ENCODE measurements at regions not wholly inside any gene's neighbourhood (a gene's known extent, or its start where the extent isn't known, plus 50 kb on each side); places are given as distances from the start of the nearest gene placed in this dataset.

DNA sequence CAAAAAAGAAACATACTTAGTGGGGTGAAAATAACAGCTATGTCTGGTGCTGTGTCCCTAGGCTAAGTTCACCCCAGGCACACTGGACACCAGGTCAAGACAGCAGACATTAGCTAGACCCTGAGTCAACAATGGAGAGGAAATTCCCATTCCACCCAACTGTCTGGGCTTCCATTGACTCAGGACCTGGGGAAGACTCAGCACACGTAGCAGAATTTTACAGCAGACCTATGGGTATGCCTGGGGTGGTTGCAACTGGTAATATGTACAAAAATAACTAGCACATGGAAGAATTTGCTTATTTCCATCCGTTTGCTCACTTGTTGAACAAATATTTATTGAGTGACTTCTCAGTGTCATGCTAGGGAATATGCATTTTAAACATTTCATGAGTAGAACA is 117.0 kb downstream of the GAS1 start:
- no peak for DNase-seq (ENCODE audit: low read depth, low spot score)

DNA sequence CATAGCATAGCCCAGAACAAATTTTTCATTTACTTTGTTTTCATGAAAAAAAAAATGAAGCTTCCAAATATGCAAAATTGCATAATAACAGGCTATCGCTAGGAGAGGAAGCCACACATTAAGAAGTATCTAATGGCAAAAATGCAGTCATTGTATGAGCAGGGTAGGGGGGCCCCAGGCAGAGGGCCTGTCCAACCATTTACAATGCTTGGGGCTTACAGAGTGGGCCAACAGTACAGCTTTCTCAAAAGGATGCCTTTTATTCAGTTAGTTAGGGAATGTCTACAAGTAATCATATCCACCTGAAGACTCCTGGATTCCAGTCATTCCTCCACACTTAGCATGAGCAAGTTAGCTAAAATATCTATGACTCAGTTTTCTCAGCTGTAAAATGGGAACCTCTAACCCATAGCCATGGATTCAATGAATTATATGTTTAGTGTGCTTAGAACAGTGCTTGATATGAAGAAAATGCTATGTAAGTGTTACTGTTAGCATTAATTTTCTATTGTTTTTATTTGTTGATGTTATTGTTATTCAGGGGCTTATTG is 117.7 kb downstream of the GAS1 start:
- no peak for DNase-seq (ENCODE audit: low read depth, low spot score)

DNA sequence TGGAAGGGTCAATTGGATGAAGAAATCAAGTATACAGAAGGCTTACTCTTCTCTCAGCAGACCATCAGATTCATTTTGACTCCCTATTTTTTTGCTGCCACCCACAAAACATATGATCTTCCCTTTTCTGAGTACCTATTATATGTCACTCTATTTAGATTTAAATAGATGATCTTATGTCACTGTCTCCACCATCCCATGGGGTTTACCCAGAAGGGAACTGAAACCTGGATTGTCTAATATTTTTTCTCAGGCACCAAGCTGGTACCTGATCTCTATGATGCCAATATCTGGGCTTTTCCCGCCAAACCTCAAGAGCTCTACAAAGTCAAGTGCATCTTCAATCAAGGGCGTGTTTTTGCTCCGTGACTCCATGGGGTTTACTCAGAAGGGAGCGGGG is 118.7 kb downstream of the GAS1 start:
- no peak for DNase-seq (ENCODE audit: low read depth, low spot score)

GRCh38 chr9:86827893-86828292 is 119.4 kb downstream of the GAS1 start:
- no peak for DNase-seq (ENCODE audit: low read depth, low spot score)

DNA sequence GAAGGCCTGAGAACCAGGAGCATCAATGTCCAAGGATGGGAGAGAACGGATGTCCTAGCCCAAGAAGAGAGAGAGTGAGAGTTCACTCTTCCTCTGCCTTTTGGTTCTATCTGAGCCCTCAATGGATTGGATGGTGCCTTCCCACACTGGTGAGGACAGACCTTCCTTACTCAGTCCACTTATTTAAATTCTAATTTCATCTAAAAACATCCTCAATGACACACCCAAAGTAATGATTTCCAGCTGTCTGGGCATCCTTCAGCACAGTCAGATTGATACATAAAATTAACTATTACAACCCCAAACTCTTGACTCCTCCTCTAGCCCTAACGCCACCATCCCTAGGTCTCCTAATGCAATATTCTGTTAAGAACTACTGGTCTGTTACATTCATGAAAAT is 122.0 kb downstream of the GAS1 start:
- no peak for DNase-seq (ENCODE audit: low read depth, low spot score)

DNA sequence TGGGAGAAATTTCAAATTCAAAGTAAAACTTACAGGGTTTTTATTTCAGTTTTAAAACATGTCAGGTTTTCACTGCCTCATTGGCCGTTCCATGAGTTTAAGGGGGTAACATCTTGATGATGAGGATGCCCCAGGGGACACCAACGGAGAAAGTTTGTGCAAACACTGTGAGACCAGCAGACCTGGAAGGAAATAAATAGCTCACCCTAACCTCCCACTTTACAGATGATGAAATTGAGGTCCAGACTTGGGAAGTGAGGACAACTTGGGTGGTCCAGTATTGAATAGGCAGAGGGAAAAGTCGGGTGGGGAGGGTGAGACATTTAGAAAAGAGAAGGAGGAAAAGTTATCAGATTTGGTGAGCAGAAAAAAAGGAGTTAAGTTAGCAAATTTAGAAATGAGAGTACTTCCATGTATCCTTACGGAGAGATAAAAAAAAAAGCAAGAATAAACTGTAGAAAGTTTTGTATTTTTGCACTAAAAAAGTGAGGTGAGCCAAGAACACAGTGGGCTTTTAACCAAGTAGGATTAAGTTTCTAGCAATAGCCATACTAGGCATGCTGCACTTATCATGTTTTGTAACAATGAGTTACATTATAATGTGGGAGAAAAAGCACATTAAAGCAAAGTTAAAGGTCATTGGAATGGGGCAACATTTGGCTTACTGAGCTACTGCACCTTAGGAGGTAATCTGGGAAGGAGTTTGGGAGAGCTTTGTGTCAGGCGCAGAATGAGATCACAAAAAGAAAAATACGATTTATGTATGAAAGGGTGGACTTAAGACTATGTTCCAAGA is 125.1 kb downstream of the GAS1 start:
- no peak for DNase-seq (ENCODE audit: low read depth, low spot score)

DNA sequence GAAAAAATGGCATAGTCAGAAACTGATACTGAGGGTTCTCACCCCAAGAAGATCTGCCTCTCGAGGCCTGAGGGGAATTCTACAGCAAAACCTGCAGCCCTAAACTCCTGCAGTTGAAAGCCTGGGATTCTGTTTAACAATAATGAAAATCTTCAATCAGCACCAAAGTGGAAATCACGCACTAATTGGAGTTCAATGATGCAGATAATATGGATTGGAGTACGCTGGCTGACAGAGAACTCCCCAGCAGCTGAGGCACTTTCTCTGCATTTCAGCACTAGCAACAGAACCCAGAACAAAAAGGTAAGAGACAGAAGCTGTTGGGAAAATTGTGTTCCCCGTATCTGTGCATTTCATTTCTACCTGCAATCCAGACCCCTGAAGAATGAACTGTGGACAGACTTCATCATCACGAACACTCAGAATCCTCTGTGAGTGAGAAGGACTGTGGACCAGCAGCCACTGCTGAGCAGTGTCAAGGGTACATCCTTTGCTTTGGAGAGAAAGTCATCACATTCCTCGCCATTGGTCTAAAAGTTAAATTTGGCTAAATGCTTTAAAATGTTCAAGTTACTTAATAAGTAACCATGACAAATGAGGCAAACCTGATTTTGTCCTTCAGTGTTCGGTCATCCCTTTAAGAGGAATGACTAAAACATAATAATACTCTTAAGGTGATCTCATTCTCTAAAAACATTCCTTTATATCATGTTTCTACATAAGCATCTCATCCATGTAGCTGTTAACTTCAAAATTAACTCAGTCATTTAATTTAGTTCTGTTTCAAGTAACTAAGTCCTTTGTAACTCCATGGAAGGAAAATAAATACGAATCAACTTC is 126.1 kb downstream of the GAS1 start:
- no peak for DNase-seq (ENCODE audit: low read depth, low spot score)

DNA sequence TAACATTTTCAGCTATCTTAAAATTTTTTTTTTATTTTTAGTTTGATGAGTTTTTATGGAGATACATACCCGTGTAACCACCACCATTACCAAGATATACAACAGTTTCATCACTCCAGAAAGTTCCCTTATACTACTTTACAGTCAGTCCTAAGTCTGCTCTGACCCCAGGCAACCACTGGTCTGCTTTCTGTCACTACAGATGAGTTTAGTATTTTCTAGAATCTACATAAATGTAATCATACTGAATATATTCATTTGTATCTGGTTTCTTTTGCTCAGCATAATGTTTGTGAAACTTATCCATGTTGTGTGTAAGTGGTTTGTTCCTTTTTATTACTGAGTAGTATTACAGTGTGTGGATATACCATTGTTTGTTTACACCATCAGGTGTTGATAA is 127.8 kb downstream of the GAS1 start:
- no peak for DNase-seq (ENCODE audit: low read depth, low spot score)

- no peak for DNase-seq (ENCODE audit: low read depth, low spot score)
Observed at GRCh38 chr9:86818636-86819035, 128.7 kb downstream of the GAS1 start.

DNA sequence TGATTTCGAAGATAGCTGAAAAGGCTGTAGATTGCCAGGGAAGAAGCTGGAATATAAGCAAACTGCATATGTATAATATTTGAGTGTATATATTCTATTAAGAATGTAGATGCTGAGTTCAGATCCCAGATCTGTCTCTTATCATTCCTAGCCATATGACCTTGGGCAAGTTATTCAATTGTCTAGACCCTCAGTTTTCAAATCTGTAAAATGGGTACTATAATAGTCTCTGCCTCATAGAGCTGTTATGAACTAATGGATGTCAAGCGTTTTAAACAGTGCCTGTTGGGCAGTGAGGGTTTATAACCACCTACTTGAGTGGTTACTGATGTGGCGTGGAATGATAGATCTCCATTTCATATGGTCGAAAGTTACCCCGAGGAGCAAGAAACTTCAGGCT is 130.4 kb downstream of the GAS1 start:
- no peak for DNase-seq (ENCODE audit: low read depth, low spot score)

- DNase-seq (ENCODE audit: low read depth, low spot score): no peak
Observed at GRCh38 chr9:86816366-86816765, 130.9 kb downstream of the GAS1 start.

DNA sequence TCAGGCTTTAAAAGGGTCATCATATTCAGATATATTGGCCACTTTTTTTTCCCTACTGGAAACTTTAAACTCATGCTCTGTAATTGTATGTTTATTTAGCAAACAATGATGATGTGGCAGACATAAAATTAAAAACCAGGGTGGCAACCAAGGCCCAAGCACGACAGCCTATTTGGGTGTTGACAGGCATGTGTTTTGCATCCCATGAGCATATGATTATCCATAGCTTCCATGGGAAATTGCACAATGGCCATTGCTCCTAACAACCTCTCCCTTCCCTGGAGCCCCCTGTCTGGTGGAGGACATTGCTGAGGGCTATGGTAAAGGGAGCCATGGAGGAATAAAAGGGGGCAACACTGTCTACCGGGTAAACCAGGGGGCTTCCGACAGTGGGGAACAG is 134.7 kb downstream of the GAS1 start:
- no peak for DNase-seq (ENCODE audit: low read depth, low spot score)

DNA sequence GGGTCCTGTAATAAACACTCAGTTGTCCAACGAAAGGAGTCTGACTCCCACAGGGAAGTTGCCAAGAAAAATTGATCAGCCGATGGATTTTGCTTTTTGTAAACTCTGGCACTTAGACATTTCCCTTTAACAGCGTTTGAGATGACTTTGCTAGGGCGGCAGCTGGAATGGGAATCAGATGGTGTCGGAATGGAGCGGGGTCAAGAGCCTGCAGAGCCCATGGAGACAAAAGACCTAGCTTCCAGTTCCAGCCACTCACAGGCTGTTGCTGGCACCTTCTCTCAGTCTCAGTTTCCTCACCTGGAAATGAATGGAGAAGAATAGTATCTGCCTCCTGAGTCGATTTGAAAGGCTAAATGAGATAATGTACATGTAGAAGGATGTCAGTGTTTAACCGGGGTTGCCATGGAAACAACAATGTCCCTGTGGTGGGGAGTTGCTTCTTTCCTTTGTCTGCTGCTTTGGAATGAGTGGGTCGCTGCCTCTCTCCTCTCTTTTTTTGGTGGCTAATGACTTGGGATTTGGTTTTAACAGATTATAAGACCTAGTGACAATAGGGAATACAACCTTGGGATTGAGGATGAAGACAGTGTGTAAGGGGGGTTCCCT is 137.4 kb downstream of the GAS1 start:
- no peak for DNase-seq (ENCODE audit: low read depth, low spot score)

DNA sequence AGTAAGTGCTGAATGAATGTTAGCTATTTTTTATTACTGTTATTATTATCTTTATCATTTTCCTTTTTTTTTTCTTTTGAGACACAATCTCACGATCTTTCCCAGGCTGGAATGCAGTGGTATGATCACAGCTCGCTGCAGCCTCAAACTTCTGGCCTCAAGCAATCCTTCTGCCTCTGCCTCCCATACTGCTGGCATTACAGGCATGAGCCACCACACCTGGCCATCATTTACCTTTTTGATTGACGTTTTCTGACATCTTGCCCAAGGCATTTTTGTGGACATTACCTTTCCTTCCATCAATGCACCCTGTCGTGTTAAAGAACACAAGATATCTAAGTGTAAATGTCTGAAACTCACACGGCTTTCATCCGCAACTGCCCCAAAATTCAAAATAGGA is 138.2 kb downstream of the GAS1 start:
- no peak for DNase-seq (ENCODE audit: low read depth, low spot score)

DNA sequence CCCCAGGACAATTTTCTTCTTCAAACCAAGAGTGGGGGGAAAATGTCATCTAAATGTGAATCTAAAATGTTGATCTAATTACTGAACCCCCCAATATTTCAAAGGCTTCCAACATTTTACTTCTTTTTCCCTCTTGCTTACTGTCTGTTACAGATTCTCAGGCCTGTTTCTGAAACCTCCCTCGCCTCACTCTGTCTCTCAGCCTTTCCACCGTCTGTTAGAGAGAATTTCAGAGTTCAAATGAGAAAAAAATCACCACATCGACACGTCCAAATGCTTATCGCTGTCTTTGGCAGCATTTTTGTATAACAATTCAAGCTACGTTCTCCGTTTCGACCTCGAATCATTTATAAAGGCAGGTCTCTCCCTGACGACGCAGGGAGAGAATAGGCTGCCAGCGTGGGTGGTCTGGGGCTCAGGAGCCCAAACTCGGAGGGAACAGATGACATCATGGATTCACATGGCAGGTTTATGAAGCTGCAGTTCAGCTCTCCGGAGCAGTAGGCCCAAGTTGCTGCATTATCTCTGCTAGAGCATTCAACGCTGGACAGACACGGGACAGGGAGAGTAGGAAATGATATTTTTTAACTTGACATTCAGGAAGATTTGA is 139.8 kb downstream of the GAS1 start:
- DNase-seq (ENCODE audit: low read depth, low spot score): no peak

DNA sequence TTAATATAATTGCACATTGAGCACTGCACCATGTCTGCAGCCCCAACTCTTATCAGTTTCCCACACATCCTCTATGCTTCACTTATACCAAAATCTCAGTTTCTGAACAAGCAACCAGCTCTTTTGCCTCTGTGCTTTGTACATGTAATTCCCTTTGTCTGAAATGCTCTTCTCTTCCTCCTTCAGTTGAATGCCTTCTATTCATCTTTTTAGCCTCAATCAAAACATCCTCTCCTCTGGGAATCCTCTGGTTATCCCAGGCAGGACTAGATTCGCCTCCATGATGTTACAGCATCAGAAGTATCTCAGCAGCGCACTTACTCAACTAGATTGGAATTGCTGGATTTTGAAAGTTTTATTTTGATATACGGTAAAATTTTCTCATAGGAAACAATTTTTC is 143.3 kb downstream of the GAS1 start:
- no peak for DNase-seq (ENCODE audit: low read depth, low spot score)

DNA sequence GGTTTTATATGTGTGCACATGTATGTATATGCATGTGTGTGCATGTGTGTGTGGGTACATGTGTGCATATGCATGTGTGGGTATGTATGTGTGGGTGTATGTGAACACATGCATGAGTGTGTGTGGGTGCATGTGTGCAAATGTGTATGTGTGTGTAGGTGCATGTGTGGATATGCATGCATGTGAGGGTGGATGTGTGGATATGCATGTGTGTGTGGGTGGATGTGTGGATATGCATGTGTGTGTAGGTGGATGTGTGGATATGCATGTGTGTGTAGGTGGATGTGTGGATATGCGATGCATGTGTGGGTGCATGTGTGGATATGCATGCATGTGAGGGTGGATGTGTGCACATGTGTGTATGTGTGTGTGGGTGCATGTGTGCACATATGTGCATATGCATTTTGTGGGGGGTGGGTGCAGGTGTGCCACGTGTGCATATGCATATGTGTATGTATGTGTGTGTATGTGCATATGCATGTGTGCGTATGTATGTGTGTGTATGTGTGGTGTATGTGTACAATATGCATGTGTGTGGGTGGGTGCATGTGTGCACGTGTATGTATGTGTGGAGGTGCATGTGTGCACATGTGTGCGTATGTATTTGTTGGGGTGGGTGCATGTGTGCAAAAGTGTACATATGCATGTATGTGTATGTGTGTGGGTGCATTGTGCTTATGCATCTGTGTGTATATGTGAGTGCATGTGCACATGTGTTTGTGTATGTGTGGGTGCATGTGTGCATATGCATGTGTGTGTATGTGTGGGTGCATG is 144.2 kb downstream of the GAS1 start:
- no peak for DNase-seq (ENCODE audit: low read depth, low spot score)

- DNase-seq (ENCODE audit: low read depth, low spot score): no peak
Observed at GRCh38 chr9:86801246-86801645, 146.1 kb downstream of the GAS1 start.

- DNase-seq (ENCODE audit: low read depth, low spot score): no peak
Observed at GRCh38 chr9:86800681-86801080, 146.6 kb downstream of the GAS1 start.

DNA sequence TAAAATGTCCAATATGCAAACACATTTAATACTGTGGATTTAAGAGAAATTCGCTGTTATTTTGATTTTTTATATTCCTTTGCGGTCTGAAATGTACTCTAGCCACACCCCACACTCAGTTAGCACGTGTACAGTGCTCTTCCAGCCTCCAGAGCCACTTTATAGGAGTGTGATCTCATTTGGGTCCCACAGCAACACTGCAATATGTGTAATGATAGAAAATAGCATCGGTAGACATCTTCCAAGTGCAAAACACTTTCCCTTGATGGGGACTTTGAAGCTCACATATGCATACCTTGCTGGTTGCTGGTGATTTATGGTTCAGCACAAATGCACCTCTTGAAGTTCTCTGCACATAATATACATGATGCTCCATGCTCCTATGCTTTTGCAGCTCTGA is 148.3 kb downstream of the GAS1 start:
- DNase-seq (ENCODE audit: low read depth, low spot score): no peak

- DNase-seq (ENCODE audit: low read depth, low spot score): no peak
Observed at GRCh38 chr9:86796666-86797065, 150.6 kb downstream of the GAS1 start.
